Esophagus (tissue), 2 donors: ENCODE measurements at regions not wholly inside any gene's neighbourhood (a gene's known extent, or its start where the extent isn't known, plus 50 kb on each side); places are given as distances from the start of the nearest gene placed in this dataset.

Experiments used
- H3K27ac ChIP-seq, 2 donors: one replicate each; pipeline ENCODE4 v1.5.1; 2013; ENCODE audit warnings: low read depth in 2 of 2, mild to moderate bottlenecking in 2 of 2, inconsistent platforms in 1 of 2, low read length in 1 of 2, moderate library complexity in 1 of 2
- H3K27me3 ChIP-seq, 2 donors: one replicate each; pipeline ENCODE4 v1.6.1; 2013; ENCODE audit warnings: low read length in 2 of 2, control low read depth in 1 of 2, mild to moderate bottlenecking in 1 of 2; ENCODE audit not compliant: insufficient read depth in 2 of 2, control insufficient read depth in 1 of 2
- H3K36me3 ChIP-seq, 2 donors: one replicate each; pipeline ENCODE4 v1.6.1; 2013; ENCODE audit warnings: low read length in 1 of 2; ENCODE audit not compliant: control insufficient read depth in 2 of 2, insufficient read depth in 2 of 2
- H3K4me1 ChIP-seq, 2 donors: one replicate each; pipeline ENCODE4 v1.6.1; 2013; ENCODE audit warnings: low read length in 1 of 2; ENCODE audit not compliant: control insufficient read depth in 2 of 2, insufficient read depth in 2 of 2
- H3K4me3 ChIP-seq, 2 donors: one replicate each; pipeline ENCODE4 v1.5.1; 2013; ENCODE audit warnings: low read length in 2 of 2, mild to moderate bottlenecking in 2 of 2, low read depth in 1 of 2, moderate library complexity in 1 of 2
- H3K9me3 ChIP-seq, 2 donors: one replicate each; pipeline ENCODE4 v1.6.1; 2013; ENCODE audit warnings: mild to moderate bottlenecking in 2 of 2, low read depth in 1 of 2, low read length in 1 of 2, moderate library complexity in 1 of 2; ENCODE audit not compliant: control insufficient read depth in 2 of 2, insufficient read depth in 1 of 2
- WGBS, 2 donors: extraction: QIAGEN DNeasy Blood & Tissue Kit; methylation state at CpG; one replicate each; pipeline ENCODE4 v1.1.7; 2013; 5-methylcytosine and 5-hydroxymethylcytosine counted together
- donor health status: healthy with polysubstance abuse.
- donor health status: Bipolar disorder and iron deficiency.

DNA sequence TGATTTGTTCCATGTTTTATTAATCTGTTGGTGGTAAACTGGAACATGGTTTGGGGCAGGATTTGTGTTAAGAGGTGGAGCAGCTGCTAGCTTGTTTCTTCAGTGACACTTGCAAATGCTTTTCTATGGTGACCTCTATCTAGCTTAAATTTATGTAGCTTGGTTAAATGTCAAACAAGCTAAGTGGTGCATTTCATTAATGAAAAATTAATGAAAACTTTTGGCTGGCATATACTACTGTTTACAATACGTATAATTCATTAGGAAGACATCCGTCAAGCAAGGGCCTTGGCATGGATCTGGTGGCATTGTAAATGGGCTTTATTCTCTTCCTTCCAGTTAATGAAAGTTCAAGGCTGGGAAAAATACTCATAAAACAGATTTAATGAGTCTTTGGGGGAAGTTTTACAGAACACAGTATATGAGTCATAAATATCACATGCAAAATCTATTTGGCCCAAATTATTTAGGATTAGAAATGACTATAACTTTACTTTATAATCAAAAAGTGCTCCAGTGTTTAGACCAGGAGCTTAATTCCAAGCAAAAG, 807.7 kb upstream of the SEL1L start:
- Histone ChIP-seq H3K36me3 (no peaks in the 10 kb centered on the region), H3K27me3 (no peaks in the 10 kb centered on the region), H3K4me1 (no peaks in the 10 kb centered on the region), H3K27ac (no peak overlapping the region), H3K4me3 (no peak overlapping the region), H3K9me3 (peaks cover 0 to 2% of the 10 kb centered on the region in 2 donors)
- 30 to 35% methylated on average over 2 of the region's 2 CpGs for WGBS, 2 donors

DNA sequence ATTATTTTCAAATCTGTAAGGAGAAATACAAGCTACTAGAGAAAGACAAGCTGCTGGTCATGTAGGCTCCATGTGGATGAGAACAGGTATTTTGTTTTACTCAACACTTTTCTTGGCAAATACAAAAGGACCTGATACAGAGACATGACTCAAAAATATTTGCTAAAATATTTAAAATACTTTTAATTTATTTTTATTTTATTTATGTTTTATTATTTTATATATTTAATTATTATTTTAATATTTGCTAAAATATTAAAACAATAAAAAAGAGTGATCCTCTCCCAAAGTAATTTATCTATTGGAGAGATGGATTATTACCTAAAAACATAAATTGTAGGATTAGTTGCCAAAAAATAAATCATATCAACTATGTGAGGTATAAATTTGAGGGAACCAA, 808.9 kb upstream of the SEL1L start:
- H3K9me3 ChIP-seq = peaks cover 0 to 2% of the 10 kb centered on the region in 2 donors

DNA sequence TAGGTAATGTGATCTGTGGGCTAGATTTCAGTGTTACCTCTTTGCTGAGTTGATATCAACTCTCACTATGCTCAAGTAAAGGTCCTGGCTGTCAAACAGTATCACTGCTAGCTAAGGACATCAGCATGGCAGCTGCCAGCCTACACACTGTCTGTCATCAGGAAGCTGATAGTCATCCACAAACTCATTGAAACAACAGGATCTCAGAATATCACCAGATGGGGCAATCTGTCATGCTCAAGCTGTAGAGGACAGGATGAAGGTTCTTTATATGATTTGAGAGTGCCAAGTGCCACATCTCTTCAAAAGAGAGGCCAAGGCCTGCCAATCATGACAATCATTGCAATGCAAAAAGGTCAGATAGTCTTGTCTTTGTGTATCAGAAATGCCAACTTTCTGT, 811.5 kb upstream of the SEL1L start:
- Histone ChIP-seq H3K27me3 (no peaks in the 10 kb centered on the region), H3K4me1 (no peaks in the 10 kb centered on the region), H3K36me3 (no peaks in the 10 kb centered on the region), H3K9me3 (peaks cover 0 to 2% of the 10 kb centered on the region in 2 donors), H3K27ac (no peak overlapping the region), H3K4me3 (no peak overlapping the region)

More for the DNA sequence above, 808.9 kb upstream of the SEL1L start:
- no peaks in the 10 kb centered on the region for H3K4me1 ChIP-seq
- H3K27me3 ChIP-seq = no peaks in the 10 kb centered on the region
- no peak overlapping the region for H3K27ac ChIP-seq
- H3K36me3 ChIP-seq = no peaks in the 10 kb centered on the region
- H3K4me3 ChIP-seq = no peak overlapping the region

DNA sequence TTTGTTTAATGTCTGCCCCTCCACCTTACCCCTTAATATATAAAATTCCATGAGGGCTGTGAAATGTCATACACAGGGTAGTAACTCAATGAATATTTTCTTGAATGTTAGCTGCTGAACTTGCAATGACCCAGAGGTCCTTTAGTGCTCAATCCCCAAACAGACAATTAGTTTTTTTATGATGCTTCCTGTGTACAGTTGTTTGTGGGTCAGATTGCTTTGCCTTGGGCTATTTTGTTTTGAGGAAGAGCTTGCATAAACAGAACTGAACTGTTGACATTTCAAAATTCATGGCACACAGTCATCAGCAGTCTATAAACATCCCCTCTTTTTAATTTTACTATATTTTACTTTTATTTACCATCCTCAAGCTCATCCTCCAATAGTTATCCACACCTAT, 820.5 kb upstream of the SEL1L start:
- H3K4me1 ChIP-seq = no peaks in the 10 kb centered on the region
- no peak overlapping the region for H3K27ac ChIP-seq
- H3K27me3 ChIP-seq = no peaks in the 10 kb centered on the region
- H3K4me3 ChIP-seq = no peak overlapping the region
- H3K36me3 ChIP-seq = no peaks in the 10 kb centered on the region
- no peaks in the 10 kb centered on the region for H3K9me3 ChIP-seq

DNA sequence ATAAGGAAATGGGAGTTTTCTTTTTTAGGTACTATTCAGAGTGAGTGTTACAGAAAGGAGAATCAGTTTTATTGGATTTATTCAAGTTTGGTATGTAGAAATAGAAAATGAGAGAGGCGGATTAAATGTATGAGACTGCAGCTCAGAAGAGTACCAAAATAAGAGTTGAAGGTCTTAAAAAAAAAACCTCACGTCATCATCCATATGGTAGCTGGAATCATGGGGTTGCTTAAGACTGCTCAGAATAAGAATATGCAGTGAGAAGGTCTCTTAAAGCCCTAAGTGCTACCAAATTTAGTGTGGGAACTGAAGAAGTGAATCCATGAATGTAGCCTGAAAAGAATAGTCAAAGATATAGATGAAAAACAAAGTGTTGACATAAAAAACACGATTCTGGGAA, 825.5 kb upstream of the SEL1L start:
- Histone ChIP-seq H3K27me3 (no peaks in the 10 kb centered on the region), H3K4me1 (no peaks in the 10 kb centered on the region), H3K9me3 (no peaks in the 10 kb centered on the region), H3K27ac (no peak overlapping the region), H3K4me3 (no peak overlapping the region), H3K36me3 (no peaks in the 10 kb centered on the region)
- 69 to 76% methylated on average over 3 of the region's 3 CpGs for WGBS, 2 donors

DNA sequence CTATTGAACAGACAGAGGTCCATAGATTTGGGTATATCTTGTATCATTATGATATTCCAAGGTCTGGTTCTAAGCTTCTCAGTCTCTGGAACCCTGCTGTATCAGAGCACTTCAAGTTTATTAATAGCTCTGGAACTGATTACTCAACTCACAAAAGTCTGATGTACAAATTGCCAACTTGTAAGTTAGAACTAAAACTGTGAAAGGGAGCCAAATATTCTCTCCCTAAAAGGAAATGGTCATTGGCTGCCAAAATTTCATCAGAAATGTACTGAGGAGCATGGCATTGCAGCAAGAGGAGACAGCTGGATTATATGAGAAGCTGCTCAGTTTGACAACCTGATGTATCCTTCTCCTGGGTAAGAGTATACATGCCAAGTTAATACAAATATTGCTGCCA, 828.8 kb upstream of the SEL1L start:
- no peak overlapping the region for H3K27ac ChIP-seq
- no peaks in the 10 kb centered on the region for H3K4me1 ChIP-seq
- H3K36me3 ChIP-seq = no peaks in the 10 kb centered on the region
- H3K27me3 ChIP-seq = no peaks in the 10 kb centered on the region
- no peaks in the 10 kb centered on the region for H3K9me3 ChIP-seq
- H3K4me3 ChIP-seq = no peak overlapping the region

DNA sequence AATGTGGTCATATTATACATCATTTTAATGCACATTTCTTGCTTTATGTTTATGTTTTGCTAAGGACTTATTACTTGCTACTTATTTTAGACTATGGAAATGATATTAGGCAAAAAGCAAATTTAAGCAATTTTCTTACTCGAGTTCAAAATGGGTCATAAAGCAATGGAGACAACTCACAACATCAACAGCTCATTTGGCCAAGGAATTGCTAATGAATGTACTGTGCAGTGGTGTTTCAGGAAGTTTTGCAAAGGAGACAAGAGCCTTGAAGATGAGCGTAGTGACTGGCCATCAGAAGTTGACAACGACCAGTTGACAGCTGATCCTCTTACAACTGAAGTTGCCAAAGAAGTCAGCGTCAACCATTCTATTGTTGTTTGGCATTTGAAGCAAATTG, 831.8 kb upstream of the SEL1L start:
- Histone ChIP-seq H3K4me1 (no peaks in the 10 kb centered on the region), H3K27me3 (no peaks in the 10 kb centered on the region), H3K9me3 (peaks cover 0 to 3% of the 10 kb centered on the region in 2 donors), H3K27ac (no peak overlapping the region), H3K36me3 (no peaks in the 10 kb centered on the region), H3K4me3 (no peak overlapping the region)
- 86 to 88% methylated on average over 4 of the region's 4 CpGs for WGBS, 2 donors

DNA sequence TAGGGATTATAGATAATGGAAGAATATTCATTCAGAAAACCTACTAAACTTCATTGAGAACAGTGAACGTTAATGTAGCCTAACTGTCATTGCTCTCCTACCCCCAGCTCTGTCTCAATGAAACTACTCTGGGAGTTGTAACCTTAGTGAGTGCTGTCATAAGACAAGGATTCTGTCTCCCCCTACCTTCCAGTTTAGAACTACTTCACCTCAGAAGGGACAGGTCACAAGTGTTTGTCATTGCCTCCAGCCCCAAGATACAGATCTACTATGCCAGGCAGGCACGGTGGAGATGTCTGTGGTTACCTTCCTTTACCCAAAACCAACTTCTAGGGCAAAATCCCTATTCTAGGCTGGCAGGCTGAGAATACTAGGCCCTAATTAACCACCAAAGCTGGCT, 833.1 kb upstream of the SEL1L start:
- no peaks in the 10 kb centered on the region for H3K27me3 ChIP-seq
- no peak overlapping the region for H3K27ac ChIP-seq
- 72 to 73% methylated on average over 2 of the region's 2 CpGs for WGBS, 2 donors
- no peak overlapping the region for H3K4me3 ChIP-seq
- H3K4me1 ChIP-seq = no peaks in the 10 kb centered on the region
- H3K36me3 ChIP-seq = no peaks in the 10 kb centered on the region
- peaks cover 0 to 3% of the 10 kb centered on the region in 2 donors for H3K9me3 ChIP-seq

DNA sequence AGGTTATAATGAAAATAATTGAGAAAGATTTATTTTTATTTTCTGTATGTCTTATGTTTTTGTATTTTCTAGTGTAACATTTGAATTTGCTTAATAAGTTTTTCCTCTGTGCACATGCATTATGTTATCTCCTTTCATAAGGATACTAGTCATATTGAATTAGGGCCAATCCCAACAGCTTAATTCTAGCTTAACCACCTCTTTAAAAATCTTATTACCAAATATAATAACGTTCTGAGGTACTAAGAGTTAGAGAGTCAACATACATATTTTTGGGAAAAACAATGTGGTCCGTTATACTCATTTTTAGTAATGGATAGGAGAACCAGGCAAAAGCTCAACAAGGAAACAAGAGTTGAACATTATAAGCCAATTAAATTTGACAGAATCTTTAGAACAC, 845.6 kb upstream of the SEL1L start:
- 73 to 74% methylated on average over 2 of the region's 2 CpGs for WGBS, 2 donors
- Histone ChIP-seq H3K9me3 (no peaks in the 10 kb centered on the region), H3K36me3 (no peaks in the 10 kb centered on the region)

DNA sequence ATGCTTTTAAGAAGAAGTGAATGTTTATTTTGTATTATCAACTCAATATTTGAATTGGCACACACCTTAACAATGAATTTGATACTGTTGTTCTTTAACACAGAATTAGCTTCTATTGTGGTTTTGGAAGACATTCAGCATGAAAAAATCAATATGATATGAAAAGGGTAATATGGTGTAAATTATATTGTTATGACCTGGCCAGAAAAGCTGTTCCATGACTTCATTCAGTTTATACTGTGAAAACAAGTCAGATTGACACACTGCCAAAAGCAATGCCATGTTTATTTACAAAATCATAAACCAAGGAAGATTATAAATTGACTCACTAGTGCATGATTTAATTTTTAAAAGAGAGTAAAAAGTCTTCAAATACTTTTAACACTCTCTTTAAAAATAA, 851.4 kb upstream of the SEL1L start:
- no peaks in the 10 kb centered on the region for H3K4me1 ChIP-seq
- H3K9me3 ChIP-seq = no peaks in the 10 kb centered on the region
- no peaks in the 10 kb centered on the region for H3K36me3 ChIP-seq
- no peak overlapping the region for H3K27ac ChIP-seq
- H3K27me3 ChIP-seq = no peaks in the 10 kb centered on the region
- no peak overlapping the region for H3K4me3 ChIP-seq

More for the DNA sequence above, 845.6 kb upstream of the SEL1L start:
- H3K27ac ChIP-seq = no peak overlapping the region
- H3K4me1 ChIP-seq = no peaks in the 10 kb centered on the region
- no peak overlapping the region for H3K4me3 ChIP-seq
- H3K27me3 ChIP-seq = no peaks in the 10 kb centered on the region
